ENCODE measurements at regions not wholly inside any gene's neighbourhood (a gene's known extent, or its start where the extent isn't known, plus 50 kb on each side); places are given as distances from the start of the nearest gene placed in this dataset.
"Not testable (repeated sequence)": the region's sequence is repeated elsewhere in the genome, so short reads cannot be mapped to it uniquely, and the experiment has no call there.

GRCh38 chr10:118918587-118918986 lies 110.9 kb upstream of the NANOS1 start:
- DNase-seq: no peak

- no peak for DNase-seq
Measured at GRCh38 chr10:118920206-118920605, 109.3 kb upstream of the NANOS1 start.

GRCh38 chr10:118922226-118922625 lies 107.3 kb upstream of the NANOS1 start:
- DNase-seq: no peak

- no peak for DNase-seq
Measured at GRCh38 chr10:118922972-118923371, 106.5 kb upstream of the NANOS1 start.

GRCh38 chr10:118924493-118924892 lies 105.0 kb upstream of the NANOS1 start:
- no peak for DNase-seq

GRCh38 chr10:118925404-118926071 lies 104.0 kb upstream of the NANOS1 start:
- no peak for DNase-seq

GRCh38 chr10:118926072-118926417 lies 103.5 kb upstream of the NANOS1 start:
- DNase-seq: no peak

GRCh38 chr10:118926441-118926840 lies 103.1 kb upstream of the NANOS1 start:
- no peak for DNase-seq

GRCh38 chr10:118926903-118927302 lies 102.6 kb upstream of the NANOS1 start:
- no peak for DNase-seq

GRCh38 chr10:118927321-118927720 lies 102.2 kb upstream of the NANOS1 start:
- no peak for DNase-seq

- no peak for DNase-seq
Measured at GRCh38 chr10:118930614-118931013, 98.9 kb upstream of the NANOS1 start.

GRCh38 chr10:118931436-118931835 lies 98.1 kb upstream of the NANOS1 start:
- no peak for DNase-seq

GRCh38 chr10:118932154-118932553 lies 97.4 kb upstream of the NANOS1 start:
- not testable (repeated sequence) for DNase-seq

- no peak for DNase-seq
Measured at GRCh38 chr10:118937226-118937625, 92.3 kb upstream of the NANOS1 start.

- DNase-seq: no peak
Measured at GRCh38 chr10:118939211-118940007, 90.1 kb upstream of the NANOS1 start.

GRCh38 chr10:118940386-118940785 lies 89.1 kb upstream of the NANOS1 start:
- DNase-seq: no peak

GRCh38 chr10:118943253-118943652 lies 86.3 kb upstream of the NANOS1 start:
- no peak for DNase-seq

- DNase-seq: no peak
Measured at GRCh38 chr10:118944959-118945633, 84.4 kb upstream of the NANOS1 start.

GRCh38 chr10:118948786-118949185 lies 80.7 kb upstream of the NANOS1 start:
- no peak for DNase-seq

- peak; percentile 25 for DNase-seq
Measured at GRCh38 chr10:118950190-118950680, 79.3 kb upstream of the NANOS1 start.

GRCh38 chr10:118950997-118951637 lies 78.4 kb upstream of the NANOS1 start:
- DNase-seq: no peak

- DNase-seq: no peak
Measured at GRCh38 chr10:118952493-118953295, 76.8 kb upstream of the NANOS1 start.

Measured in activated CD4-positive, alpha-beta T cell treated with anti-CD3 and anti-CD28 coated beads, Interleukin-2, amount 50 U/mL, for 16 hours (primary cell).